Chondrocyte (in vitro differentiated cells): ENCODE measurements at regions not wholly inside any gene's neighbourhood (a gene's known extent, or its start where the extent isn't known, plus 50 kb on each side); places are given as distances from the start of the nearest gene placed in this dataset.
A peak's percentile ranks its signal among the peaks of the same experiment; 100 is the strongest.

Experiments used
- DNase-seq: peaks from one replicate; pipeline ENCODE4 v3.0.0; 2021; ENCODE audit warnings: mixed read lengths, low spot score
- H3K27ac Mint-ChIP-seq: one replicate; pipeline ENCODE4 v1.8.0; 2021; ENCODE audit warnings: mild to moderate bottlenecking, moderate library complexity, mixed read lengths; ENCODE audit not compliant: unreplicated experiment
- H3K27me3 Mint-ChIP-seq: 2 replicates; pipeline ENCODE4 v1.8.0; 2021; ENCODE audit warnings: low read depth, mixed read lengths
- H3K36me3 Mint-ChIP-seq: 2 replicates; pipeline ENCODE4 v1.8.0; 2021; ENCODE audit warnings: low read depth, mixed read lengths
- H3K4me1 Mint-ChIP-seq: 2 replicates; pipeline ENCODE4 v1.8.0; 2021; ENCODE audit warnings: low read depth, mild to moderate bottlenecking, mixed read lengths
- H3K4me3 Mint-ChIP-seq: one replicate; pipeline ENCODE4 v1.8.0; 2021; ENCODE audit warnings: mild to moderate bottlenecking, moderate library complexity, mixed read lengths; ENCODE audit not compliant: unreplicated experiment
- H3K9me3 Mint-ChIP-seq: 2 replicates; pipeline ENCODE4 v1.8.0; 2021; ENCODE audit warnings: low read depth, mixed read lengths
- CTCF ChIP-seq: fragments of 200-600 bp; sonication (generic); IDR thresholded peaks from 2 replicates; pipeline ENCODE4 v1.5.0; 2021; ENCODE audit warnings: antibody characterized with exemption, mild to moderate bottlenecking, moderate library complexity

GRCh38 chr13:33536601-33537000 is 251.0 kb upstream of the STARD13 start:
- H3K4me1 Mint-ChIP-seq, result peaks cover 59% of the 10 kb centered on the region
- H3K27ac Mint-ChIP-seq, result peak overlapping the region; percentile 4
- TF ChIP-seq CTCF, result no peak
- H3K9me3 Mint-ChIP-seq, result no peaks in the 10 kb centered on the region
- H3K4me3 Mint-ChIP-seq, result no peak overlapping the region
- H3K36me3 Mint-ChIP-seq, result no peaks in the 10 kb centered on the region
- no peaks in the 10 kb centered on the region for H3K27me3 Mint-ChIP-seq
- no peak for DNase-seq

GRCh38 chr13:33537026-33537425 is 251.5 kb upstream of the STARD13 start:
- TF ChIP-seq CTCF, result no peak
- H3K4me1 Mint-ChIP-seq, result peaks cover 63% of the 10 kb centered on the region
- no peak for DNase-seq
- H3K36me3 Mint-ChIP-seq, result no peaks in the 10 kb centered on the region
- no peaks in the 10 kb centered on the region for H3K9me3 Mint-ChIP-seq
- H3K27me3 Mint-ChIP-seq, result no peaks in the 10 kb centered on the region
- peak overlapping the region; percentile 78 for H3K27ac Mint-ChIP-seq
- no peak overlapping the region for H3K4me3 Mint-ChIP-seq

- H3K4me1 Mint-ChIP-seq, result peaks cover 60% of the 10 kb centered on the region
- no peak for TF ChIP-seq CTCF
- no peak overlapping the region for H3K4me3 Mint-ChIP-seq
- peak overlapping the region; percentile 78 for H3K27ac Mint-ChIP-seq
- no peaks in the 10 kb centered on the region for H3K9me3 Mint-ChIP-seq
- no peaks in the 10 kb centered on the region for H3K36me3 Mint-ChIP-seq
- no peak for DNase-seq
- no peaks in the 10 kb centered on the region for H3K27me3 Mint-ChIP-seq
Observed at GRCh38 chr13:33537676-33538075, 252.1 kb upstream of the STARD13 start.

GRCh38 chr13:33541456-33541855 is 255.9 kb upstream of the STARD13 start:
- TF ChIP-seq CTCF, result no peak
- Mint-ChIP-seq H3K4me1 (peaks cover 52% of the 10 kb centered on the region), H3K9me3 (no peaks in the 10 kb centered on the region), H3K27ac (peak overlapping the region; percentile 99), H3K36me3 (no peaks in the 10 kb centered on the region), H3K4me3 (peak overlapping the region; percentile 75), H3K27me3 (no peaks in the 10 kb centered on the region)
- DNase-seq, result no peak

- Mint-ChIP-seq H3K9me3 (no peaks in the 10 kb centered on the region), H3K4me1 (peaks cover 48% of the 10 kb centered on the region), H3K27ac (peak overlapping the region; percentile 99), H3K36me3 (no peaks in the 10 kb centered on the region), H3K27me3 (no peaks in the 10 kb centered on the region), H3K4me3 (peak overlapping the region; percentile 75)
- DNase-seq, result no peak
- TF ChIP-seq CTCF, result no peak
Observed at GRCh38 chr13:33541962-33542308, 256.4 kb upstream of the STARD13 start.
